Small intestine (tissue), 7 donors: ENCODE measurements at regions not wholly inside any gene's neighbourhood (a gene's known extent, or its start where the extent isn't known, plus 50 kb on each side); places are given as distances from the start of the nearest gene placed in this dataset.

Source experiments
- DNase-seq, 2 donors: peaks; one replicate each; pipeline versions ENCODE4 v3.0.0 to v3.0.0-alpha.2; 2013
- FAIRE-seq: peaks from 2 replicates; lab custom pipeline; 2012; peaks lifted over from hg19 to GRCh38; lab: Jason Lieb, UNC
- H3K27ac ChIP-seq, 3 donors: one replicate each; pipeline ENCODE4 v1.5.1; 2013; ENCODE audit warnings: low read length in 2 of 3, mild to moderate bottlenecking in 2 of 3, control low read depth in 1 of 3, inconsistent platforms in 1 of 3, low read depth in 1 of 3, moderate library complexity in 1 of 3
- H3K27me3 ChIP-seq, 3 donors: one replicate each; pipeline ENCODE4 v1.6.1; 2013; ENCODE audit warnings: low read length in 3 of 3, inconsistent platforms in 1 of 3; ENCODE audit not compliant: control insufficient read depth in 3 of 3, insufficient read depth in 3 of 3
- H3K36me3 ChIP-seq, 3 donors: one replicate each; pipeline ENCODE4 v1.6.1; 2013; ENCODE audit warnings: low read length in 3 of 3, inconsistent platforms in 1 of 3, low read depth in 1 of 3, mild to moderate bottlenecking in 1 of 3, moderate library complexity in 1 of 3; ENCODE audit not compliant: control insufficient read depth in 3 of 3, insufficient read depth in 2 of 3
- H3K4me1 ChIP-seq, 3 donors: one replicate each; pipeline ENCODE4 v1.6.1; 2013; ENCODE audit warnings: low read length in 2 of 3, inconsistent platforms in 1 of 3, low read depth in 1 of 3, mild to moderate bottlenecking in 1 of 3, moderate library complexity in 1 of 3; ENCODE audit not compliant: control insufficient read depth in 3 of 3, insufficient read depth in 2 of 3
- H3K4me3 ChIP-seq, 3 donors: one replicate each; pipeline ENCODE4 v1.5.1; 2013; ENCODE audit warnings: low read length in 3 of 3, control low read depth in 1 of 3, inconsistent platforms in 1 of 3, low read depth in 1 of 3, mild to moderate bottlenecking in 1 of 3, moderate library complexity in 1 of 3
- H3K9me3 ChIP-seq, 2 donors: one replicate each; pipeline ENCODE4 v1.6.1; 2013; ENCODE audit warnings: low read depth in 1 of 2, low read length in 1 of 2; ENCODE audit not compliant: control insufficient read depth in 2 of 2, insufficient read depth in 1 of 2
- WGBS, 3 donors: extraction: QIAGEN DNeasy Blood & Tissue Kit; methylation state at CpG; one replicate each; pipeline ENCODE4 v1.1.7; 2013; 5-methylcytosine and 5-hydroxymethylcytosine counted together
- donor health status: healthy with polysubstance abuse.
- donor health status: control.
- donor health status: control.
- donor health status: Bipolar disorder and iron deficiency.
- donor health status: healthy.

DNA sequence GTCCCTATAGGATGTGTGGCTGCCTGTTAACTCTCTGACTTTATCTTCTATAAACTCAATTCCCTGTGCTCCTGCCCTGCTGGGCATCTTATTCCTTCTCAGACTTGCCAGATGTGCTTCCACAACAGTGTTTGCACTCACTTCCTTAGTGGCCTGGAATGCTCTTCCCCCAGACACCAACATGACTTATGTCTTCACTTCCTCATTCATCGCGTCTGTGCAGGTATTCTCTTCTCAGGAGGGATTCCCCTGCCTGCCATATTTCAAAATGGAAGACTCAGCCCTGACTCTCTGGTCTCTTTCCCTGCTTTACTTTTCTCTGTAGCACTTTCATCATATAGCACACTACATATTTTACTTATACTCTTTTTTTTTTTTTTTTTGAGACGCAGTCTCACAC lies 344.0 kb downstream of the CENPC start:
- Histone ChIP-seq H3K9me3 (no peaks in the 10 kb centered on the region), H3K27me3 (no peaks in the 10 kb centered on the region), H3K27ac (no peak overlapping the region), H3K36me3 (no peaks in the 10 kb centered on the region), H3K4me3 (no peak overlapping the region), H3K4me1 (no peaks in the 10 kb centered on the region)
- FAIRE-seq (no peak), DNase-seq (no peak)
- WGBS, 3 donors: 62 to 85% (median 79%) methylated on average over 3 of the region's 3 CpGs

DNA sequence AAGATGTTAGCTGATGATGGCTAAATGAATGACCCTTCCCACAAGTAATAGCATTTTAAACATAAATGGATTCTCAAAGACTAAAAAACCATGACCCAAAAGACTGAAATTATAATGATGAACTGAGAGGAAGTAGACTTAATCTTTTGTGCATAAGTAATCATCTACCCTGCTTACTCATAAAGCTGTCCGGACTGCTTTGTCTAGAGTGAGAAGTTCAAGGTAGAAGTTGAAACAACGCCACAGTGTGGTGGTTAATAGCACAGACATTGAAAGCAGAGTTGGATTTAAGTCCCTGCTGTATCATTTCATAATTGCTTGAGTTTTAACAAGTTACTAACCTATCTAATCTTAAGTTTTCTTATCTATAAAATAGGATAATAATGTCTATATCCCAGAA lies 346.6 kb downstream of the CENPC start:
- Histone ChIP-seq H3K9me3 (no peaks in the 10 kb centered on the region), H3K4me3 (no peak overlapping the region), H3K4me1 (no peaks in the 10 kb centered on the region), H3K27me3 (no peaks in the 10 kb centered on the region), H3K36me3 (no peaks in the 10 kb centered on the region), H3K27ac (no peak overlapping the region)
- FAIRE-seq: no peak
- no peak for DNase-seq
- 15 to 24% (median 20%) methylated on average over 2 of the region's 2 CpGs for WGBS, 3 donors

DNA sequence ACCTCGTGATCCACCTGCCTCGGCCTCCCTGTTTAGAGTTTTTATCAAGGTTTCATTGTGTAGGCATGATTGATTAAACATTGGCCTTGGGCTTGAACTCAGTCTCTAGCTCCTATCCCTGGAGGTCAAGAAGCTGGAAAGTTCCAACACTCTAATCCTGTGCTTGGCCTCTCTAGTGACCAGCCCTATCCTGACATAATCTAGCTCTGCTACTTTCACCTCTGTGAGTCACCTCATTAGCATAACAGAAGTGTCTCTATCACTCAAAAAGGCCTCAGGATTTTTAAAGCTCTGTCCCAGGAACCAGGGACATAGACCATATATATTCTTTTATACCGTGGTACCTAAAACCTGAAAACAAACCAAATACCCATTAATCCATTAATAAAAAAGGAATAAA lies 377.5 kb downstream of the CENPC start:
- Histone ChIP-seq H3K36me3 (no peaks in the 10 kb centered on the region), H3K27ac (no peak overlapping the region), H3K9me3 (no peaks in the 10 kb centered on the region), H3K4me3 (no peak overlapping the region), H3K4me1 (no peaks in the 10 kb centered on the region), H3K27me3 (no peaks in the 10 kb centered on the region)
- WGBS, 3 donors: 75 to 86% (median 82%) methylated on average over 3 of the region's 3 CpGs
- DNase-seq (no peak), FAIRE-seq (no peak)

DNA sequence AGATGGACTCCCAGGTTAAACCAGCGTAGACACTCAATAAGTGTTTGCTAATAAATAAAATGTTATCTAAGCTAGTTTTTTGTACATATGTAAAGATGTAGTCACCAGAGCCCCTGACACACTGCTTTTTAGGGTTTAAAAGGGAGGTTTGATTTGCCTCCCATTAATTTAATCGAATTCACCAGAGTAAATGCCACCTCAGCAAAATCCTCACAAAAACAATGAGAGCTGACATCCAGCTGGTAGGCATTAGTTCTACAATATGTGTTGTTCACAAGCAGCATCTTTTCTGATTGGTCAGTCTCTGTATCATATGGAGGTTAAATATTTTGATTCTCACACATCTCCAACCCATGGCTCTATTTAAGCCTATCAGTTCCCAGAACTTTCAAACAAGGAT lies 382.6 kb downstream of the CENPC start:
- no peaks in the 10 kb centered on the region for H3K36me3 ChIP-seq
- no peaks in the 10 kb centered on the region for H3K9me3 ChIP-seq
- H3K27me3 ChIP-seq: no peaks in the 10 kb centered on the region
- H3K4me1 ChIP-seq: no peaks in the 10 kb centered on the region
- 66 to 79% (median 71%) methylated on average over 2 of the region's 2 CpGs for WGBS, 3 donors
- H3K4me3 ChIP-seq: no peak overlapping the region
- DNase-seq (no peak), FAIRE-seq (no peak)
- no peak overlapping the region for H3K27ac ChIP-seq

DNA sequence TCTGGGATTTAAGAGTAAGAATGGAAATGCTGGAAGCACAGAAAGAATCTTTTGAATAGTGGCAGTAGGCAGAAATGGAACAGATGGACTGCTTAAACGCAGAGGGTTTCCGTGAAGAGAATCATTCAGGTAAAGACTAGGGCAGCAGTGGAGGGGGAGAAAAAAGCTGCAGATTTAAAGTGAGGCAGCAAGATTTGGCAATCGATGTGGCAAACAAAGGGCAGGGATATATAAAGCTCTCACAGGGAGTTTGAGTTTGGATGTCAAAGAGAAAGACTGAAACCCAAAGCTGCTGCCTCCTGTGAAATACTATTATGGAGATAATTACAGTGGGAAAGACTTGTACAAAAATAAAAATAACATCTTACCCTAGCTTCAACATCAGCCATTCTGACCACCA lies 384.0 kb downstream of the CENPC start:
- Histone ChIP-seq H3K9me3 (no peaks in the 10 kb centered on the region), H3K4me1 (no peaks in the 10 kb centered on the region), H3K36me3 (no peaks in the 10 kb centered on the region), H3K4me3 (no peak overlapping the region), H3K27ac (no peak overlapping the region), H3K27me3 (no peaks in the 10 kb centered on the region)
- FAIRE-seq: no peak
- 70 to 82% (median 77%) methylated on average over 3 of the region's 3 CpGs for WGBS, 3 donors
- DNase-seq: no peak

DNA sequence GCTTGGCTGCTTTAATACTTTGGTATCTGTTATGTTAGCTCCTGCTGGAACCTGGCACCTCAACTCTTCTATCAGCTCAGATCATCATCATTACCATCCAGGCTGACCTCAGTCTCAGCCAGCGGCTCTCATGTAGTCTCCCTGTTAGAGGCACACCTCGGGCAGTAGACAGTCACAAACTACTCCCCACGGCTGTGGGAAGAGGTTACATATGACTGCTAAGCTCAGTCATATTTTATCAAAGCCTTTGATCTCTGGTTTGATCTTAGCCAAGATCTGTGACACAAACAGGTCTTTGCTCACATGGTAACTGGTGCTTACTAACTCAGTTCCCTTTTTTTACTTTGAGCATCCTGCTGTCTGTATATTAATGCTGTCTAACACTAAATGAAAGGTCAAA lies 384.9 kb downstream of the CENPC start:
- H3K9me3 ChIP-seq: no peaks in the 10 kb centered on the region
- WGBS, 3 donors: 37 to 50% (median 40%) methylated on average over 3 of the region's 3 CpGs
- FAIRE-seq: no peak

DNA sequence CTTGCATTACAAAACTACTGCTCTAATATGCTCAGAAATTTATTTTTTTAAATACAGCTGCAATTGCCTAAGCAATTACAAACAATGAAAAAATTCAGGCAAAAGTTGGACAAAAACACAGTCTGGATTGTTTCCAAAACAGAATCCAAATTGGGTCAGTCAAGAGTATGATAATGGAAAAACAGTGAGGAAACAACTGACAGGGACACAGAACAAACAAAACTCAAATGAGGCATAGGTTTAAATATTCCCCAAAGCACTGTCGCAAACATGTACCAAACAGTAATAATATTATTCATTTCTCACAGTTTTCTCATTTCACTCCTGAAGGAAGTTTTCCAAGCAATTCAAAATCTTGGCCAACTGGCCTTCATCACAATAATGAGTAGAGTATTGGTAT lies 386.6 kb downstream of the CENPC start:
- no peaks in the 10 kb centered on the region for H3K27me3 ChIP-seq
- 72 to 88% (median 86%) methylated on average over 1 of the region's 1 CpG for WGBS, 3 donors
- H3K9me3 ChIP-seq: no peaks in the 10 kb centered on the region
- H3K27ac ChIP-seq: no peak overlapping the region
- H3K36me3 ChIP-seq: no peaks in the 10 kb centered on the region
- H3K4me3 ChIP-seq: no peak overlapping the region
- no peaks in the 10 kb centered on the region for H3K4me1 ChIP-seq
- DNase-seq (no peak), FAIRE-seq (no peak)

More for the DNA sequence above, 384.9 kb downstream of the CENPC start:
- Histone ChIP-seq H3K27me3 (no peaks in the 10 kb centered on the region), H3K27ac (no peak overlapping the region), H3K36me3 (no peaks in the 10 kb centered on the region), H3K4me3 (no peak overlapping the region), H3K4me1 (no peaks in the 10 kb centered on the region)
- no peak for DNase-seq

DNA sequence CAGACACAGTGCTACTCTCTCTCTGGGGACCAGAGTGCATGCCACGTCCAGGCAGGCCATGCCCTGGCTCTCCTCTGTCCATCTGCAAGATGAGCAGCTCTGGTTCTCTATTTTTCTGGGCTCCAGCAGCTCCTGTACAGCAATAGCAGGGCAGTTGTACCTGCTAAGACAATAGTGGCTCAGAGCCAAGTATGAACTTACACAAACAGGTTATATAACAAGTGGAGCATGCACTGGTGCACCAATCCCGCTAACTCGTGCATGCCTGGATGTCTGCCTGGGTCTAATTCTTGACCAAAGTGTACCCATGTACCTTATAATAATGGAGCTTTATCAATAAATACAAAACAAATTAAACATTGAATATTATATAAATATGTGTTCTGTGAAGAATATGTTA lies 392.3 kb downstream of the CENPC start:
- Histone ChIP-seq H3K27me3 (peaks cover 0 to 4% (median 0%) of the 10 kb centered on the region in 3 donors), H3K4me3 (no peak overlapping the region), H3K27ac (no peak overlapping the region), H3K4me1 (no peaks in the 10 kb centered on the region), H3K36me3 (no peaks in the 10 kb centered on the region), H3K9me3 (peaks cover 0 to 2% of the 10 kb centered on the region in 2 donors)
- DNase-seq (no peak), FAIRE-seq (no peak)
- whole genome bisulfite sequencing, 3 donors: 48 to 61% (median 57%) methylated on average over 3 of the region's 3 CpGs
